ENCODE measurements at regions not wholly inside any gene's neighbourhood (a gene's known extent, or its start where the extent isn't known, plus 50 kb on each side); places are given as distances from the start of the nearest gene placed in this dataset.

DNA sequence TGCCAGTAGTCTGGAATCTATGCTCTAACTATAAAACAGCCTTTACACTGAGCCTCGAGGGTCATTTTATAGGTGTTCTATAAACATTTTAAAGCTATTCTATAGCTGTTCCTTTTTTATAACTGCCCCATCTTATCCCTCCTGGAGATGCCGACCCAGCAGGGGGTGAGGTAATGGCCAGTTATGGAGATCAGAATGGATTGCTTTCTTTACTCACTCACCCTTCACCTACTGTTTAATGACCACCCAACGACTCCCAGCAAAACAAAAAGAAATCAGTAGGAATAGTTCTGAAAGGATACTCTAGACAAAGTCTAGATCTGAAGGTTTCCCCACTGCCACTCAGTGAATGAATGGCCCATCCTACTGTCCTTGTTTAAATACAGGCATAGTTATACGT is 1113.1 kb downstream of the FAT4 start:
- no peak for TF ChIP-seq NBN (IDR thresholded peaks at IDR 0.05)
- TF ChIP-seq, protein P1, sequence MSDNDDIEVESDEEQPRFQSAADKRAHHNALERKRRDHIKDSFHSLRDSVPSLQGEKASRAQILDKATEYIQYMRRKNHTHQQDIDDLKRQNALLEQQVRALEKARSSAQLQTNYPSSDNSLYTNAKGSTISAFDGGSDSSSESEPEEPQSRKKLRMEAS (IDR thresholded peaks at IDR 0.05; ENCODE audit: low read depth, low read length), result no peak
- TF ChIP-seq SP1 (IDR thresholded peaks at IDR 0.05; ENCODE audit: low read depth, low read length), result no peak
